H1 (cell line): ENCODE measurements at regions not wholly inside any gene's neighbourhood (a gene's known extent, or its start where the extent isn't known, plus 50 kb on each side); places are given as distances from the start of the nearest gene placed in this dataset.

Experiments
- BCL11A ChIP-seq, 2 experiments: IDR thresholded peaks; one replicate each; pipeline ENCODE4 v1.6.1; 2011; ENCODE audit warnings: low read depth in 2 of 2, low read length in 2 of 2, mild to moderate bottlenecking in 2 of 2
- CHD2 ChIP-seq: IDR thresholded peaks from 2 replicates; pipeline ENCODE4 v1.6.1; 2012; ENCODE audit warnings: low read length, improper control_type of control experiment
- CTCF ChIP-seq, 3 experiments: IDR thresholded peaks; 1 replicate in 2 of 3; 2 replicates in 1 of 3; pipeline versions ENCODE4 v1.5.1 to v1.6.1; 2011; ENCODE audit warnings: low read length in 3 of 3, mild to moderate bottlenecking in 3 of 3, inconsistent platforms in 2 of 3, low read depth in 1 of 3, moderate library complexity in 1 of 3; ENCODE audit not compliant: insufficient read depth in 1 of 3; ENCODE audit errors: control extremely low read depth in 1 of 3
- EP300 ChIP-seq, 2 experiments: IDR thresholded peaks; 1 replicate in 1 of 2; 2 replicates in 1 of 2; pipeline ENCODE4 v1.6.1; 2011 to 2012; ENCODE audit warnings: low read depth in 2 of 2, low read length in 2 of 2, mild to moderate bottlenecking in 2 of 2, borderline replicate concordance in 1 of 2, inconsistent platforms in 1 of 2, moderate library complexity in 1 of 2
- HDAC2 ChIP-seq, 2 experiments: fragments of 300-600 bp in 1 of 2; sonication (generic) in 1 of 2; IDR thresholded peaks; 2 replicates each; pipeline ENCODE4 v1.6.1; 2011 to 2012; ENCODE audit warnings: low read depth in 2 of 2, low read length in 2 of 2, mild to moderate bottlenecking in 2 of 2, moderate library complexity in 2 of 2, borderline replicate concordance in 1 of 2, inconsistent platforms in 1 of 2
- KDM5A ChIP-seq: fragments of 200-600 bp; IDR thresholded peaks from 2 replicates; pipeline ENCODE4 v1.7.1; 2012; ENCODE audit warnings: mild to moderate bottlenecking, low read length, inconsistent platforms, mixed read lengths
- POLR2A ChIP-seq, 2 experiments: IDR thresholded peaks; 1 replicate in 1 of 2; 2 replicates in 1 of 2; pipeline ENCODE4 v1.6.1; 2011; ENCODE audit warnings: low read depth in 2 of 2, low read length in 2 of 2, mild to moderate bottlenecking in 2 of 2; ENCODE audit errors: control extremely low read depth in 1 of 2
- RAD21 ChIP-seq, 2 experiments: IDR thresholded peaks in 1 of 2; conservative IDR thresholded peaks in 1 of 2; 2 replicates each; pipeline ENCODE4 v1.6.1; 2011; ENCODE audit warnings: low read depth in 2 of 2, low read length in 2 of 2, improper control_type of control experiment in 1 of 2, inconsistent platforms in 1 of 2, mild to moderate bottlenecking in 1 of 2, moderate library complexity in 1 of 2
- RFX5 ChIP-seq: IDR thresholded peaks from 2 replicates; pipeline ENCODE4 v1.6.1; 2011; ENCODE audit warnings: low read depth, low read length, improper control_type of control experiment, borderline replicate concordance
- RNF2 ChIP-seq: fragments of 200-900, 300-1000 bp; sonication (generic); IDR thresholded peaks from 2 replicates; pipeline ENCODE4 v1.7.1; 2016; ENCODE audit warnings: borderline replicate concordance, low read depth, mild to moderate bottlenecking, antibody characterized with exemption, low read length; ENCODE audit not compliant: poor library complexity, severe bottlenecking; ENCODE audit errors: missing control alignments
- TAF1 ChIP-seq: IDR thresholded peaks from 2 replicates; pipeline ENCODE4 v1.6.1; 2011; ENCODE audit warnings: mild to moderate bottlenecking, low read depth, low read length
- TAF7 ChIP-seq: optimal IDR thresholded peaks from 2 replicates; pipeline ENCODE3; 2011; ENCODE audit warnings: low read depth, mild to moderate bottlenecking, inconsistent platforms, low read length, moderate library complexity, borderline replicate concordance
- TF ChIP-seq, protein P1 (sequence below): IDR thresholded peaks from 2 replicates; pipeline ENCODE4 v1.6.1; 2012; ENCODE audit warnings: inconsistent platforms

- TF ChIP-seq RNF2 (no peak), CTCF (IDR thresholded peaks at IDR 0.05; ENCODE audit: control extremely low read depth in 1 of 3, insufficient read depth in 1 of 3, low read depth in 1 of 3, low read length in 3 of 3) (no peak), TAF1 (no peak), EP300 (IDR thresholded peaks at IDR 0.05; ENCODE audit: borderline replicate concordance in 1 of 2, low read depth in 2 of 2, low read length in 2 of 2) (no peak), RFX5 (no peak), POLR2A (IDR thresholded peaks at IDR 0.05; ENCODE audit: control extremely low read depth in 1 of 2, low read depth in 2 of 2, low read length in 2 of 2) (no peak), CHD2 (no peak), RAD21 (IDR thresholded peaks at IDR 0.05 in 1 of 2, conservative IDR thresholded peaks at IDR 0.05 in 1 of 2; ENCODE audit: low read depth in 2 of 2, low read length in 2 of 2) (no peak), TAF7 (no peak), KDM5A (no peak), BCL11A (IDR thresholded peaks at IDR 0.05; ENCODE audit: low read depth in 2 of 2, low read length in 2 of 2) (no peak), HDAC2 (IDR thresholded peaks at IDR 0.05; ENCODE audit: borderline replicate concordance in 1 of 2, low read depth in 2 of 2, low read length in 2 of 2) (no peak)
- TF ChIP-seq, protein P1, sequence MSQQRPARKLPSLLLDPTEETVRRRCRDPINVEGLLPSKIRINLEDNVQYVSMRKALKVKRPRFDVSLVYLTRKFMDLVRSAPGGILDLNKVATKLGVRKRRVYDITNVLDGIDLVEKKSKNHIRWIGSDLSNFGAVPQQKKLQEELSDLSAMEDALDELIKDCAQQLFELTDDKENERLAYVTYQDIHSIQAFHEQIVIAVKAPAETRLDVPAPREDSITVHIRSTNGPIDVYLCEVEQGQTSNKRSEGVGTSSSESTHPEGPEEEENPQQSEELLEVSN: no peak
Observed at GRCh38 chr4:135354876-135355275, 1153.3 kb upstream of the PABPC4L start.
